ENCODE measurements at regions not wholly inside any gene's neighbourhood (a gene's known extent, or its start where the extent isn't known, plus 50 kb on each side); places are given as distances from the start of the nearest gene placed in this dataset.

GRCh38 chr6:153623496-153623895 lies 415.5 kb upstream of the OPRM1 start:
- no peaks in the 10 kb centered on the region for H3K9me2 ChIP-seq (ENCODE audit: insufficient read depth, low read length)
- no peaks in the 10 kb centered on the region for H3K9me3 ChIP-seq (ENCODE audit: low read length)
- H3K36me3 ChIP-seq (ENCODE audit: insufficient read depth, low read length), result no peaks in the 10 kb centered on the region
- H3K79me2 ChIP-seq (replicated peaks; ENCODE audit: insufficient read depth, low read length), result no peaks in the 10 kb centered on the region
- H4K20me1 ChIP-seq (ENCODE audit: insufficient read depth), result no peaks in the 10 kb centered on the region
- TF ChIP-seq MXI1 (conservative IDR thresholded peaks at IDR 0.05; ENCODE audit: poor library complexity, severe bottlenecking), result no peak
- no peak for TF ChIP-seq SMC3 (conservative IDR thresholded peaks at IDR 0.05; ENCODE audit: poor library complexity)
- no peak for TF ChIP-seq POLR2AphosphoS5 (IDR thresholded peaks at IDR 0.05)
- TF ChIP-seq REST (IDR thresholded peaks at IDR 0.05; ENCODE audit: borderline replicate concordance), result no peak
- no peak for TF ChIP-seq TAF1 (IDR thresholded peaks at IDR 0.05; ENCODE audit: low read depth)
- TF ChIP-seq EZH2 (IDR thresholded peaks at IDR 0.05; ENCODE audit: borderline replicate concordance, insufficient read depth, low read length, poor library complexity, severe bottlenecking), result no peak
- TF ChIP-seq RAD21 (conservative IDR thresholded peaks at IDR 0.05), result no peak
- TF ChIP-seq EP300 (conservative IDR thresholded peaks at IDR 0.05; ENCODE audit: poor library complexity, severe bottlenecking), result no peak
- no peak for TF ChIP-seq CTCF (IDR thresholded peaks at IDR 0.05; ENCODE audit: poor library complexity, severe bottlenecking)
- H3K27me3 ChIP-seq (ENCODE audit: insufficient read depth, low read depth, low read length), result no peaks in the 10 kb centered on the region
- no peak overlapping the region for H3K27ac ChIP-seq (ENCODE audit: low read length)
- H3K4me3 ChIP-seq (ENCODE audit: low read length), result no peak overlapping the region
- H3F3A ChIP-seq (ENCODE audit: insufficient read depth, low read length, poor library complexity, severe bottlenecking), result no peaks in the 10 kb centered on the region
- H3K4me2 ChIP-seq (ENCODE audit: low read length), result no peak overlapping the region
- no peak overlapping the region for H3K9ac ChIP-seq (ENCODE audit: low read length)
- no peak overlapping the region for H2AFZ ChIP-seq (ENCODE audit: low read depth, low read length)

- no peak overlapping the region for H3K4me2 ChIP-seq (ENCODE audit: low read length)
- no peaks in the 10 kb centered on the region for H3F3A ChIP-seq (ENCODE audit: insufficient read depth, low read length, poor library complexity, severe bottlenecking)
- H4K20me1 ChIP-seq (ENCODE audit: insufficient read depth), result no peaks in the 10 kb centered on the region
- H3K9me3 ChIP-seq (ENCODE audit: low read length), result no peaks in the 10 kb centered on the region
- H3K27ac ChIP-seq (ENCODE audit: low read length), result no peak overlapping the region
- H3K9ac ChIP-seq (ENCODE audit: low read length), result no peak overlapping the region
- H3K36me3 ChIP-seq (ENCODE audit: insufficient read depth, low read length), result no peaks in the 10 kb centered on the region
- no peaks in the 10 kb centered on the region for H3K27me3 ChIP-seq (ENCODE audit: insufficient read depth, low read depth, low read length)
- H3K9me2 ChIP-seq (ENCODE audit: insufficient read depth, low read length), result no peaks in the 10 kb centered on the region
- H3K4me3 ChIP-seq (ENCODE audit: low read length), result no peak overlapping the region
- TF ChIP-seq EP300 (conservative IDR thresholded peaks at IDR 0.05; ENCODE audit: poor library complexity, severe bottlenecking) (no peak), SMC3 (conservative IDR thresholded peaks at IDR 0.05; ENCODE audit: poor library complexity) (no peak)
- H2AFZ ChIP-seq (ENCODE audit: low read depth, low read length), result no peak overlapping the region
- H3K79me2 ChIP-seq (replicated peaks; ENCODE audit: insufficient read depth, low read length), result no peaks in the 10 kb centered on the region
Measured at GRCh38 chr6:153621491-153621890, 417.5 kb upstream of the OPRM1 start.

- H3K27ac ChIP-seq (ENCODE audit: low read length), result no peak overlapping the region
- no peak overlapping the region for H3K4me3 ChIP-seq (ENCODE audit: low read length)
- H2AFZ ChIP-seq (ENCODE audit: low read depth, low read length), result no peak overlapping the region
- no peaks in the 10 kb centered on the region for H4K20me1 ChIP-seq (ENCODE audit: insufficient read depth)
- no peaks in the 10 kb centered on the region for H3K79me2 ChIP-seq (replicated peaks; ENCODE audit: insufficient read depth, low read length)
- H3K36me3 ChIP-seq (ENCODE audit: insufficient read depth, low read length), result no peaks in the 10 kb centered on the region
- H3K9ac ChIP-seq (ENCODE audit: low read length), result no peak overlapping the region
- H3K4me2 ChIP-seq (ENCODE audit: low read length), result no peak overlapping the region
- H3F3A ChIP-seq (ENCODE audit: insufficient read depth, low read length, poor library complexity, severe bottlenecking), result no peaks in the 10 kb centered on the region
- no peaks in the 10 kb centered on the region for H3K9me3 ChIP-seq (ENCODE audit: low read length)
- TF ChIP-seq EP300 (conservative IDR thresholded peaks at IDR 0.05; ENCODE audit: poor library complexity, severe bottlenecking), result no peak
- TF ChIP-seq RAD21 (conservative IDR thresholded peaks at IDR 0.05), result no peak
- TF ChIP-seq MXI1 (conservative IDR thresholded peaks at IDR 0.05; ENCODE audit: poor library complexity, severe bottlenecking), result no peak
- no peak for TF ChIP-seq REST (IDR thresholded peaks at IDR 0.05; ENCODE audit: borderline replicate concordance)
- TF ChIP-seq CTCF (IDR thresholded peaks at IDR 0.05; ENCODE audit: poor library complexity, severe bottlenecking), result no peak
- no peak for TF ChIP-seq EZH2 (IDR thresholded peaks at IDR 0.05; ENCODE audit: borderline replicate concordance, insufficient read depth, low read length, poor library complexity, severe bottlenecking)
- TF ChIP-seq TAF1 (IDR thresholded peaks at IDR 0.05; ENCODE audit: low read depth), result no peak
- TF ChIP-seq SMC3 (conservative IDR thresholded peaks at IDR 0.05; ENCODE audit: poor library complexity), result no peak
- no peak for TF ChIP-seq POLR2AphosphoS5 (IDR thresholded peaks at IDR 0.05)
- H3K27me3 ChIP-seq (ENCODE audit: insufficient read depth, low read depth, low read length), result no peaks in the 10 kb centered on the region
- no peaks in the 10 kb centered on the region for H3K9me2 ChIP-seq (ENCODE audit: insufficient read depth, low read length)
Measured at GRCh38 chr6:153621070-153621469, 418.0 kb upstream of the OPRM1 start.

All from neural cell (in vitro differentiated cells).